Ovary (tissue), 3 donors: ENCODE measurements at regions not wholly inside any gene's neighbourhood (a gene's known extent, or its start where the extent isn't known, plus 50 kb on each side); places are given as distances from the start of the nearest gene placed in this dataset.

Source experiments
- POLR2A ChIP-seq: fragments of 450-650 bp; IDR thresholded peaks from one replicate; pipeline ENCODE4 v1.6.1; 2017; ENCODE audit warnings: antibody characterized with exemption, mild to moderate bottlenecking, moderate library complexity
- TF ChIP-seq, protein P1 (sequence below), 3 donors: fragments of 450-650 bp in 2 of 3; fragments of 200-600 bp in 1 of 3; IDR thresholded peaks; one replicate each; pipeline versions ENCODE4 v1.5.1 to v1.8.0; 2016 to 2022; ENCODE audit warnings: antibody characterized with exemption in 3 of 3, mild to moderate bottlenecking in 1 of 3
- donor health status: DM: no; HTN: no; CAD: no.

DNA sequence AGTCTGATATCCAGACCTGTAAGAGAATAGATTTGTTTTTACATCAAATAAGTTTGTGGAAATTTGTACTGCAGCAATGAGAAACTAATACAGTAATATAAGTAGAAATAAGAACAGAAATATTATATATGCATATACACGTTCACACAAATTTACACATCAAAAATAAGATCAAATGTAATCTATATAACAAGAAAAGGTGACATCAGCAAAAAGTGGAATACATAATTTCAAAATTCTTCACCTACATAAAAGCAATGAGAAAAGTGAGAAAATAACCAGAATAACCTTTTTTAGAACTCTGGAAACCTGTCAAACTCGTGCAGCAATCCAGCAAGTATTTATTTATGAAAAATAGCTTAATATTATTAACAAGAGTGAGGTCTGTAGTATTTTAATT lies 1124.6 kb upstream of the ATXN7L3B start:
- TF ChIP-seq, protein P1, sequence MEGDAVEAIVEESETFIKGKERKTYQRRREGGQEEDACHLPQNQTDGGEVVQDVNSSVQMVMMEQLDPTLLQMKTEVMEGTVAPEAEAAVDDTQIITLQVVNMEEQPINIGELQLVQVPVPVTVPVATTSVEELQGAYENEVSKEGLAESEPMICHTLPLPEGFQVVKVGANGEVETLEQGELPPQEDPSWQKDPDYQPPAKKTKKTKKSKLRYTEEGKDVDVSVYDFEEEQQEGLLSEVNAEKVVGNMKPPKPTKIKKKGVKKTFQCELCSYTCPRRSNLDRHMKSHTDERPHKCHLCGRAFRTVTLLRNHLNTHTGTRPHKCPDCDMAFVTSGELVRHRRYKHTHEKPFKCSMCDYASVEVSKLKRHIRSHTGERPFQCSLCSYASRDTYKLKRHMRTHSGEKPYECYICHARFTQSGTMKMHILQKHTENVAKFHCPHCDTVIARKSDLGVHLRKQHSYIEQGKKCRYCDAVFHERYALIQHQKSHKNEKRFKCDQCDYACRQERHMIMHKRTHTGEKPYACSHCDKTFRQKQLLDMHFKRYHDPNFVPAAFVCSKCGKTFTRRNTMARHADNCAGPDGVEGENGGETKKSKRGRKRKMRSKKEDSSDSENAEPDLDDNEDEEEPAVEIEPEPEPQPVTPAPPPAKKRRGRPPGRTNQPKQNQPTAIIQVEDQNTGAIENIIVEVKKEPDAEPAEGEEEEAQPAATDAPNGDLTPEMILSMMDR (IDR thresholded peaks at IDR 0.05): no peak
- TF ChIP-seq POLR2A: no peak
